GM23338 (cell line): ENCODE measurements at regions not wholly inside any gene's neighbourhood (a gene's known extent, or its start where the extent isn't known, plus 50 kb on each side); places are given as distances from the start of the nearest gene placed in this dataset.

Source experiments
- ATAC-seq: fragments of 200-7000 bp; cut with Tn5 transposase; 3 replicates; pipeline ENCODE4 v1.9.1; 2020
- DNase-seq: peaks from one replicate; pipeline ENCODE4 v3.0.0-alpha.2; 2015; ENCODE audit warnings: low spot score
- H2AFZ ChIP-seq: fragments of 200-600 bp; sonication (generic); 2 replicates; pipeline ENCODE4 v1.8.0; 2016; ENCODE audit warnings: antibody characterized with exemption, mild to moderate bottlenecking, moderate library complexity
- H3F3A ChIP-seq: fragments of 200-600 bp; sonication (generic); replicated peaks from 2 replicates; pipeline ENCODE4 v1.8.0; 2017; ENCODE audit warnings: antibody characterized with exemption, mixed run types, low read depth
- H3K27ac ChIP-seq: fragments of 200-600 bp; sonication (generic); 2 replicates; pipeline ENCODE4 v1.6.1; 2016; ENCODE audit warnings: low read depth
- H3K27me3 ChIP-seq: fragments of 200-600 bp; sonication (generic); 2 replicates; pipeline ENCODE4 v1.8.0; 2016; ENCODE audit warnings: mild to moderate bottlenecking, mixed run types, moderate library complexity; ENCODE audit not compliant: insufficient read depth
- H3K36me3 ChIP-seq: fragments of 200-600 bp; sonication (generic); 2 replicates; pipeline ENCODE4 v1.8.0; 2016; ENCODE audit warnings: mild to moderate bottlenecking; ENCODE audit not compliant: insufficient read depth
- H3K4me1 ChIP-seq: fragments of 200-600 bp; sonication (generic); 2 replicates; pipeline ENCODE4 v1.8.0; 2016; ENCODE audit warnings: mild to moderate bottlenecking, moderate library complexity; ENCODE audit not compliant: insufficient read depth
- H3K4me2 ChIP-seq: fragments of 200-600 bp; sonication (generic); 2 replicates; pipeline ENCODE4 v1.7.1; 2017; ENCODE audit warnings: mixed run types
- H3K4me3 ChIP-seq: fragments of 200-600 bp; sonication (generic); 2 replicates; pipeline ENCODE4 v1.6.1; 2016; ENCODE audit warnings: mixed run types
- H3K79me2 ChIP-seq: fragments of 200-600 bp; sonication (generic); replicated peaks from 2 replicates; pipeline ENCODE4 v1.8.0; 2017; ENCODE audit warnings: mild to moderate bottlenecking; ENCODE audit not compliant: insufficient read depth
- H3K9me2 ChIP-seq: fragments of 200-600 bp; sonication (generic); 2 replicates; pipeline ENCODE4 v1.8.0; 2017; ENCODE audit not compliant: insufficient read depth
- H4K20me1 ChIP-seq: fragments of 200-600 bp; sonication (generic); replicated peaks from 2 replicates; pipeline ENCODE4 v1.8.0; 2017; ENCODE audit warnings: mild to moderate bottlenecking; ENCODE audit not compliant: insufficient read depth
- H3K27ac Mint-ChIP-seq: 2 replicates; pipeline ENCODE4 v1.8.0; 2020; ENCODE audit warnings: inconsistent platforms, mild to moderate bottlenecking, moderate library complexity, mixed read lengths
- H3K27me3 Mint-ChIP-seq: 3 replicates; pipeline ENCODE4 v1.8.0; 2022; ENCODE audit warnings: low read depth, mild to moderate bottlenecking, moderate library complexity, mixed read lengths, inconsistent platforms; ENCODE audit not compliant: insufficient read depth, poor library complexity
- H3K36me3 Mint-ChIP-seq: 3 replicates; pipeline ENCODE4 v1.8.0; 2021; ENCODE audit warnings: low read depth, mild to moderate bottlenecking, inconsistent platforms, moderate library complexity, mixed read lengths
- H3K4me1 Mint-ChIP-seq: 3 replicates; pipeline ENCODE4 v1.8.0; 2020; ENCODE audit warnings: mild to moderate bottlenecking, inconsistent platforms, mixed read lengths
- H3K4me3 Mint-ChIP-seq: 3 replicates; pipeline ENCODE4 v1.8.0; 2021; ENCODE audit warnings: moderate library complexity, mild to moderate bottlenecking, inconsistent platforms, mixed read lengths
- H3K9me3 Mint-ChIP-seq: 3 replicates; pipeline ENCODE4 v1.8.0; 2020; ENCODE audit warnings: moderate library complexity, mild to moderate bottlenecking, inconsistent platforms, mixed read lengths
- CTCF ChIP-seq, 2 experiments: fragments of 200-600 bp in 1 of 2; sonication (generic) in 1 of 2; conservative IDR thresholded peaks; 2 replicates each; pipeline versions ENCODE4 v1.5.1 to v1.6.1; 2016 to 2017; ENCODE audit warnings: antibody characterized with exemption in 2 of 2, low read depth in 2 of 2, mild to moderate bottlenecking in 2 of 2, moderate library complexity in 1 of 2
- EZH2 ChIP-seq: fragments of 200-600 bp; sonication (generic); IDR thresholded peaks from one replicate; pipeline ENCODE4 v1.8.0; 2017; ENCODE audit warnings: antibody characterized with exemption, mild to moderate bottlenecking, low read depth; ENCODE audit not compliant: unreplicated experiment
- JUNB ChIP-seq: IDR thresholded peaks from one replicate; pipeline ENCODE4 v1.6.1; 2016; ENCODE audit warnings: antibody characterized with exemption; ENCODE audit not compliant: unreplicated experiment
- ZNF331 ChIP-seq: fragments of 250-450 bp; sonication (Bioruptor Pico); IDR thresholded peaks from 2 replicates; pipeline ENCODE4 v1.5.0; 2020; ENCODE audit warnings: low read depth, mild to moderate bottlenecking, moderate library complexity
- ZNF462 ChIP-seq: fragments of 250-450 bp; sonication (Bioruptor Pico); IDR thresholded peaks from 2 replicates; pipeline ENCODE4 v1.5.0; 2020; ENCODE audit warnings: mild to moderate bottlenecking, moderate library complexity

- DNase-seq (no peak), ATAC-seq (no peak)
- no peak overlapping the region for H3K27ac Mint-ChIP-seq
- Histone ChIP-seq H3K79me2 (no peaks in the 10 kb centered on the region), H3K36me3 (peaks cover 4% of the 10 kb centered on the region; the same call in 1 of the 2 replicates), H4K20me1 (no peaks in the 10 kb centered on the region), H3F3A (0 out of 2 replicates have a peak, but pooled peaks cover 3% of the 10 kb centered on the region), H3K4me2 (no peak overlapping the region), H2AFZ (no peak overlapping the region), H3K4me3 (no peak overlapping the region), H3K9me2 (peaks cover 16% of the 10 kb centered on the region), H3K27me3 (no peaks in the 10 kb centered on the region), H3K4me1 (peaks cover 22% of the 10 kb centered on the region), H3K27ac (no peak overlapping the region)
- peaks cover 23% of the 10 kb centered on the region for H3K4me1 Mint-ChIP-seq
- no peak for TF ChIP-seq CTCF (conservative IDR thresholded peaks at IDR 0.05; ENCODE audit: low read depth in 2 of 2)
- no peak for TF ChIP-seq JUNB
- no peak for TF ChIP-seq EZH2
- TF ChIP-seq ZNF462 (CRISPR knock-in tag), result no peak
- no peak for TF ChIP-seq ZNF331 (CRISPR knock-in tag)
- no peak overlapping the region for H3K4me3 Mint-ChIP-seq
- H3K9me3 Mint-ChIP-seq, result peaks cover 19% of the 10 kb centered on the region
- H3K27me3 Mint-ChIP-seq, result peaks cover 8% of the 10 kb centered on the region
- peaks cover 19% of the 10 kb centered on the region for H3K36me3 Mint-ChIP-seq
These were observed 118.4 kb upstream of the RMP24 start for GRCh38 chr18:35854095-35854494.
